ENCODE measurements at regions not wholly inside any gene's neighbourhood (a gene's known extent, or its start where the extent isn't known, plus 50 kb on each side); places are given as distances from the start of the nearest gene placed in this dataset.
A peak's percentile ranks its signal among the peaks of the same experiment; 100 is the strongest.

DNA sequence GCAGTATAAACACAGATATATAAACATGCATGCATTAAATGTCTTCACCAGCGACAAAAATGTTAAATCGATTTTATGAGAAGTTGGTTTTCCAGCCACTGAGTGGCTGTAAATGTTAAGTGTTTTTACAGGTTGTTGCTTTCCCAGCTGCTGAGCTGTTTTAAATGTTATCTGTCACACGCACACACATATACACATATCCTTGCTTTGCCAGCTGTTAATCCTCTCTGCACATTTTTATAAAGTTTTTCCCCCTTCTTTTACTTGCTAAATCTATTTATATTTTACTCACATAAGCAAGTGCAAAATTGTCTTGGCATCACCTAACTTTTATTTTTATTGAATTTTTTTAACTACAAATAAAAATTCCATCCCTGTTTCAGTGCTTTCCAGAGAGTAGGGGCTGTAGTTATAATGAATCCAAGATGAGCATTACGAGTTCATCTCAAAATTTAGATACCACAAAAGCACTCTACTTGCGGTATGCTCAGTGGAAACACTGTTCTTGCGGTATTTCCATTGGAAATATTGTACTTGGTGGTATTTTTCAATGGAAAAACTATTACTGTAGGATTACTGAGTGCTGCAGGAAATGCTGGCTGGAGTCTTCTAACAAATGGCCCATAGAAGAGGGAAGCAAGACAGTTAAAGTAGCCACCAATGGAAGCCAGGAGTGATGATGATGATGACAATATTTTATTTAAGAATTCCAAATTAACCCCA, 124.9 kb upstream of the KCNJ16 start:
- no peak for DNase-seq (ENCODE audit: low spot score)

DNA sequence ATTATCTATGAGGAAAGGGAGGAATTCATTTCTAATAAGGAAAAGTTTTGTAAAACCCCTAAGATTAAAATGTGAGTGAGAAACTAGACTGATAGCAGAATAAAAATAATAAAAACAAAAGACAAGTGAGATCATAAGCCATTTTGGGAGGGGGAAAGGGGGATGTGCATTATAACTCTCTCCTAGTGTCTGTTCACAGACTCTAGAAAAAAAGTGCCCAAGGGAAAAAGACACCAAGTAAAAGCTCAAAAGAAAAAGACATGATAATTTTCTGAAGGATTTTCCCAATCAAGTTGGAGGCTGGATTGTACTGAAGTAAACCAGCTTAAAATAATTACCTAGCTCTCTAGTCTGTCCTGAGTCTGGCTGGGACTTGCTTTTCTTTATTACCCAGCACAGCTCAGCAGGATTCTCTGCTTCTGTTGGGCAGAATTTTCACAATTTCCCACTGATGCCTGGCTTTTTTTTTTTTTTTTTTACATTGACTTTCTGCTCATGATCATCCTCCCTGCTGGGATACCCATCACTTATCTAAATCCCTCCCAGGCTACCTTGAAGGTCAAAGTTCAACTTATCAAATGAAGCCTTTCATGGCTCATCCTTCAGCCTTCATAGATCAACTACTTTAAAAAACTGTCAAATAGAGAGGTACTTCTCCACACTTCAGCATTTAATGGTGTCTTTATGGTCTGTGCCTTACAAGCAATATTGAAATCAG, 124.2 kb upstream of the KCNJ16 start:
- no peak for DNase-seq (ENCODE audit: low spot score)

DNA sequence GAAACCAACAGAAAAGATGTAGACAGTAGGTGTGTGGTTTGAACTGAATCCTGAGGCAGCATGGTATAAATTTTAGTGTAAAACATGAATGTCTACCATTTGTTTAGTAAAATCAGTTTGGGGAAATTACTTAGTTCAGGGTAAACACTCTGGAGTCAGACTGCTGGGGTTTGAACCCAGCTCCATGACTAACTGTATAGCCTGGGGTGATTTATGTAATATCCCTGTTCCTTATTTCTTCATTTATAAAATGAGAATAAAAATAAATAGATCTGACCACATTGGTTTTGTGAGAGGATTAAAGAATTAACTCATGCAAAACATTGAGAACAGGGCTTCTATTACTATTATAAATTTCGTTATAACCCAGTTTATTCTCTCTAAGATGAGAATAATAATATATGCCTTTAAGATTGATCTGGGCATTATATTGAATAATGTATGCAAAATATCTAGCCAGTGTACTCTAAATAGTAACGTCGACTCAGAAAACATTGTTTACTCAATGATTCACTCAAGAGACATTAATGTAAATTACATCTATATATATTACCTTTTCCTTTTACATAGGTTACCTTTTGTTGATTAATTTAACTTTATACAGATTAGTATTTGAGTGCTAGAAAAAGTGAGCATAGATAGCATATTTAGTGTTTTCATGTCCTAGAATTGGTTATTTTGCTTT, 120.6 kb upstream of the KCNJ16 start:
- DNase-seq (ENCODE audit: low spot score), result no peak

DNA sequence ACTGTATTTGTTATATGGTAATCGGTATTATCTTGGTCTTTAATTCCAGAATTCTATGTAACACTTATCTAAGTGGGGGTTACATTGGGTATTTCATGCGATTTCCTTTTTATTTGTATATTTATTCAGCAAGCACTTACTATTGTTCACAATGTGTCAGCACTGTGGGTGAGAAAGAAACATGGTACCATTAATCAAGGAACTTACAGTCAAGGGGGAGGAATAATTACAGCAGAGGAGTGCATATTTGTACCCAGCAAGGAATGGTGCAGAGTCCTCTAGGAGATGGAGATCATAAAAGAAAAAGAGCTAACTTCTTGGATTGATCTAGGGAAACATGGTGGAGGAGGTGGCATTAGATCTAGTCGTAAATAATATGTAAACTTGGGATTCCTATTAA, 117.0 kb upstream of the KCNJ16 start:
- no peak for DNase-seq (ENCODE audit: low spot score)

DNA sequence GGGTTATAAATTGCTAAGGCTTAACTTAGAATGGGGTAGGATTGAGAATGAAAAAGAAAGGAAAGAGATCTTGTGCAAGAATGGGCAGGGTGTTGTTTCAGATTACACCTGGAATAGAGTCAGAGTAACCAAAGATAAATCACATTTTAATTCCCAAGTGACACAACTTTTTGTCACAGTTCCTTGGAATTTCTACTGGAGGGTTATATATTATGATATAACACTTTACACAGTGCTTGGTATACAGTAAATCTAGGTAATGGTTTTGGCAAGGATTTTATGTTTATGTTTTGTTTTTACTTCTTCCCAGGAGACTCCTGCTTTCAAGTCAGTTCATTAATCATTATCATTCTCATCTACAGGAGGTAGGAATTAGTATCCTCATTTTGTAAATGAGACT, 115.7 kb upstream of the KCNJ16 start:
- DNase-seq (ENCODE audit: low spot score), result no peak

DNA sequence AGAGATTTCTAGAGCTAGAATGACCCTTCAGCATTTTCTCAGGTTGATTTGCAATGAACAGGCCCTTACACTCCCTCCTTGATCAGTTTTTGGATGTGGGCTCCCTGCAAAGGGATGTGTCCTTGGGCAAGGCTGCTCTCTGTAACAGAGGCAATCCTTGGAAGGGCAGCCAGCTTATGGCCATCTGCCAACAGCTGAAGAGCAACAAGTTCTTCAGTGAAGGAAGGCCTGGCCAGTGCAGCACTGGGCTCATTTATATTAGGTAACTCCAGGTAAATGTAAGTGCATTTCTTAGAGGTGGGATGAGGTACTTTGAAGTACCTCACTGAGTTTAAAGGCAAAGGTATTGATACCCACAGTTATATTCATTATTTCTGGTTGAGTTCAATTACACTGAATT, 114.3 kb upstream of the KCNJ16 start:
- DNase-seq (ENCODE audit: low spot score), result no peak

DNA sequence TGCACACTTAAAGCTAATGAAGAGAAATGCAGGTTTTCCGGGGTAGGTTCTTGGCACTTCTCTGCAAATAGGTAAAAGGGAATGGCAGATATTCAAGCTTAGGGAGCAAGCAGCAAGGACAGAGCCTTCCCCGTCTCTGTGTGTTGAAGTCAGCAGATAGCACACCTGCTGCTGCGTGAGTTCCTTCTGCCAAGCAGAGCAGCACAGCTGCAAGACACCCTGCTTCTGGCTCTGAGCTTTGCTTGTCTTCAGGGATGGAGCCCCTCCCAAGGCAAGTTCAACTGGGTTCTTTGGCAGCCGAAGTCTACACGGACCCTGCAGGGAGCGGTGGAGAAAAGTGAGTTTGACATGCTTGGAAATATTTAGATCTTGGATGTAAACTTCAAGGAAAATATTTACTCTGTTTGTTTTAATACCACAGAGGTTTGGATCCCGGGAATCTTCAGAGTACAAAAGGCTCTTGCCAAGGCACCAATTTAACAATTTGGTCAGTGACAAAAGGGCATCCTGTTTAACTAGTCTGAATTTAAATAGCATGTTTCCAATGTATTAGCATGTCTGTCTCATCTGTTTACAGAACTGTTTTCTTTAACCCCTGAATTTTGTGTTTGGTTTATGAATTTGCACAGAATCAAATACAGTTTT, 113.4 kb upstream of the KCNJ16 start:
- DNase-seq (ENCODE audit: low spot score), result peak; percentile 52

DNA sequence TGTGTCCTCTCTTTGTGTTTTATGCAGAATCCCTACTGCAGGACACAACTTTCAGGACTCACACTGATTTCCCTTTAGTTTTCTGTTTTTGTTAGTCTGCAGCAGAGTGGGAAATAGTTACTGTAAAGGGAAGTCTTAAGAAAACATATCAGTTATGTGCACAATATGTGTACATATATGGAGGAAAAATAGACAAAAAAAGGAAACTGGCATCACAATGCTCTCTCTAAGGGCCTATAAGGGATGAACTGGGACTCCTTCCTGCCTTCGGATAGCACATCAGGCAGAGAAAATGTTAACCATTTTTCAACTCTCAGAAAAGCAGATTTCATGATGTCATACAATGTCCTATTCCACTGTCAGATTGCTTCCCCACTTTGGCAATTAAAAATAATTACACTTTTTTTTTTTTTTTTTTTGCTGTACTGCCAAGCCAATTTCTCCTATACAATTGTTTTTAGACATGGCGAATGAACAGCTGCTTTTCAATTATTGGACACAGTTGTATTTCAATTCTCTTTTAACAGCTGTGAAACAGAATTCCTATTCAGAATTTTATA, 112.5 kb upstream of the KCNJ16 start:
- no peak for DNase-seq (ENCODE audit: low spot score)

DNA sequence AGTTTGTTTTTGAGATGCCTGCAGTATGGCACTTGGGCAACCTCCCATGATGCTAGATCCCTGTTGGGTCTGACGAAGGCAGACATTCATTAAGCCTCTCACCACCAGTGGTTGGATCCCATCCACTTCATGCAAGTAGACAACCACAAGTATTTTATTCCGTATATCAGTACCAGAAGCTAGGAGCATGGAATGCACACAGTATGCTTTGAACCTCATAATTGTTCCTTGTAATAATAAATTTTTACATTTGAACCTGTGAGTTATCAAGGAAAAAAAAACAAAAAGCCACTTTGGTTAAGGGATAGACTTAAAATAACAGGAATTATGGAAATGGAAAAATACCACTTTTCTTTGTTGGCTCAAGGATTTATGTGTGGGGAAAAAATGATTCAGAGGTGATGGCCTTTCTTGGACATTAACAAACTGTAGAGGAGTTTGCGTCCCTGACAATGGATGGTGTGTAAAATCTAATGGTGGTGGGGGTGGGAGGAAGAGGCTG, 107.1 kb upstream of the KCNJ16 start:
- no peak for DNase-seq (ENCODE audit: low spot score)

DNA sequence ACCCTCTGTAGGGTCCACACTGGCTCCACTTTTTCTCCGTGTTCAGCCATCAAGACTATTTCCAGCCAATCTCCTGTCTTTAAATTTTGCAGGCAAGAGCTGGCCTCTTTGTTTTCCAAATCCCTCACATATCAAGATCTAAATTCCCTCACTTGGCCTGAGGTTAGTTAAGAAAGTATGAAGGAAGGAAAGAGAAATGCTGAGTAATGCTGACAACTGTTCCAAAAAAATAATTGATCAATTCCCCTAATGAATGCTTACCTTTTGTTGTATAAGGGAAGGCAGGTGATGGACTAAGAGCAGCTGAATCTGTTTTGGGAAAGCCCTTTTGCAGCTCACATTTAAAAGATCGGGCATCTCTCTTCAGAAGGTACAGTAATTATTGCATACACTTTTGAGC, 105.1 kb upstream of the KCNJ16 start:
- no peak for DNase-seq (ENCODE audit: low spot score)

DNA sequence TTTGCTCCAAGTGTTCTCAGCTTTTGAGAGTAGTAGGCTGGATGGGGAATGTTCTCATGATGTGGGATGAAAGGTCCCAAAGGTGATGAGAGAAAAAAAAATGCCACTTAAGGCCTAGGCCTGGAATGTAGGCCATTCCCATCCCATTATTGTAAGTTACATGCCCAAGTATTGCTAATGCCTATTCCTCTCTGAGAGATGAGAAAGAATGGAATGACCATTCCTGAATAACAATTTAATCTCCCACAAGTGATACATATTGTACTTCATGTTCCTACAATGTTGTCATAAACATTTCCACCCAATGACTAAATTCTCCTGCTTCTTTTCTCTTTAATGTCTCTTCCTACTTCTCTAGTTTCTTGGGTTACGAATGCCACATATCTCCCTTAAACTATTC, 102.8 kb upstream of the KCNJ16 start:
- DNase-seq (ENCODE audit: low spot score), result no peak

DNA sequence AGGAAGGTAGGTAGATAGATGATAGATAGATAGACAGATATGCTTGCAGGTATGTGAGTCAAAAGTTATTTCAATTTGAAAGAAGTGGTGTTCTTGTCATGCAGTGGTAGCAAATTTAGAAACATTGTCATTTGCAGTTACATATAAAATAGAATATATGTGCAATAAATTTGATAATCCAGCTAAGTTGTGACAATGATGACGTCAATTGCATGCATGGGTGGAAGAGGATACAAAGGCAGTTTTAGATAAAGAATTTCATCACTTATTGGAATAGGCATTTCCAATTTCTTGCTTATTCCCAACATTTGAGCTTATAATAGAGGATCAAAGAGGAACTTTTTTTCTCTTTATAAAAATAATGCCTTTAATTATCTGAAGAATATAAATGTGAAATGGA, 99.2 kb upstream of the KCNJ16 start:
- no peak for DNase-seq (ENCODE audit: low spot score)

DNA sequence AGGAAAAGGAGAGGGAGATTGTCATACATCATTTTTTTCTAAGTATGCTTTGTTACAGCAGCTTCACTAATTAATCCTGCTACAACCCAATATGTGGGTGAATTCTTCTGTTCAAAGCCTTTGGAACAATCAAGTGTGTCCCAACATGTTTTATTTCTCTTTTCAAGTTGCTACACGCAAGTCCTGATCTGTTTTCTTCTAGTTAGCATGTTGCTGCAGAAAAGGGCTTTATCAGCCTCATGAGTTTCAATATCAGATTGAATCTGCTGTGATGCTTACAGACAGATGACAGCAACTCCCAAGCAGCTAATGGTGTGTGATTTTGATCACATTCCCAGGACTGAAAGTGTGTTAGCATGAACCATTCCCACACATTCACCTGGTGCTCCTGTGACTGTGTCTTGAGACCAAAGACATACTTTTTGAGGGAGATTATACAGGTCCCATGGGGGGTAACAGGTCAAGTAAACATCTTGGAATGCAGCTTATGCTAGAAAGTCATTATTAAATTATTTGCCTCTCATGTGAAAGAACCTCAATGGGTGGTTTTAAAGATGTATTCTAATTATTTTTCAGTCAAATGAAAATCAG, 96.9 kb upstream of the KCNJ16 start:
- DNase-seq (ENCODE audit: low spot score), result no peak

DNA sequence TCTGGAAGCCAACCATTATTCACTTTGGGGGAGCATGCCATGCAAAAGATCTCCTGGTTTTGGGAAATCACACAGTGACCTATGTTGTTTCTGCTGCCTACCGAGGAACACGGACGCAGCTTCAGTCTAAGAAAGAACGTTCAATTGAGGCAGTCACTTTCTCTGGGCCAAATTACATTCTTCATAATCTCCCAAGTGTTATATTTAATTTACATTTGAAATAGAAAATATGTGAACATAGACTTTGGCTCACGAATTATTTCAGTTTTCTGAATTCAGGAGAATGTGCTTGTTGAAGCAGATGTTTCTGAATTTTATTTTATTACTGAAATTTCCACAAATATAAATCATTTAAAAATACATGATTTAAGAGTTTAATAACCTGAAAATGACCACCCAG, 93.6 kb upstream of the KCNJ16 start:
- DNase-seq (ENCODE audit: low spot score), result no peak

DNA sequence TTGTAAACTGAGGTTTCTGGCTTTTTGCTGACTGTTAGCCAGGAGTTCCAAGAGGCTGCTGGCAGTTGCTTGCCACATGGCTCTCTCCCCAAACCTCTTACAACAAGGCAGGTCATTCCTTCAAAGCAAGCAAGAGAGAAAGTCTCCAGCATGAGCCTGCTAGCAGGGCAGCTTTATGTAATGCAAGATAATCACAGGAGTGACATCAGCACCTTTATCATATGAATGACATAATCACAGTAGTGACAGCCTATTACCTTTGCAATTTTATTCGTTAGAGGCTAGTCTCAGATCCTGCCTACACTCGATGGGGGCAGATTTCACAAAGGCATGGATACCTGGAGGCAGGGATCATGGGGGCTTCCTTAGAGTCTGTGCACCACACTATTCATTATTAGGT, 79.5 kb upstream of the KCNJ16 start:
- no peak for DNase-seq (ENCODE audit: low spot score)

DNA sequence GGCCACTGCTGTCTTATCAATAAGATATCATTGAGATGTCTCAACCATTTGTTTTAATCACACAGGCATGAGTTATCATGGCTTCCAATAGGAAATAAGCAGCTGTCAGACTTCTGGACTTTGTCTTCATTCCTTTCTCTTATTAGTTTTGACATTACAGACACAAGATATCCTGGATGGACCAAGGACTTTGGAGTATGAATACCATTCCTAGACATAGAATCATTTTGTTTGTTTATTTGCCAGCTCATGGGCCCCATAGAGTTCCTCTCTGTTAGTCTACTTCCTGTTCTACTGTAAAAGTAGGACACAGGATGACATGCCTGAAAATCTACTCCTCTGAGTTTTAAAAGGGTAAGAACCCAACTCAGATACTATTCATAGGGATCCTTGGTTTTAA, 77.7 kb upstream of the KCNJ16 start:
- no peak for DNase-seq (ENCODE audit: low spot score)

DNA sequence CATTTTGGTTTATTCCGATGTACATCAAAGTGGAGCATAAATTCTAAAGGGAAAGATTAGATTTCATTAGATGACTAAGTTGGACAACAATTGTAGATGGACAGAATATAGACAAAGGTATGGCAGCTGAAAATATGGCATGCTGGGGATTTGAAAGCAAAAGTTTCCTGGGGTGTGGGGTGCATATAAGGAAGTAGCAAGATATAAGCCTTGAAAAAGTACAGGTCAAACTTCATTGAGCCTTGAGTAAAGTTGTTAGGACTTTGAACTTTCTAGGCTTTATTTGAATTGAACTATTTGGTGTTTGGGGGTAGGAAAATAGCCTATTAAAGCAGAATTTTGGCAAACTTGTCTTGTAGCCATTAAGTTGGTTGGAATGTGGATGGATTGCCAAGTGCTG, 75.8 kb upstream of the KCNJ16 start:
- no peak for DNase-seq (ENCODE audit: low spot score)

DNA sequence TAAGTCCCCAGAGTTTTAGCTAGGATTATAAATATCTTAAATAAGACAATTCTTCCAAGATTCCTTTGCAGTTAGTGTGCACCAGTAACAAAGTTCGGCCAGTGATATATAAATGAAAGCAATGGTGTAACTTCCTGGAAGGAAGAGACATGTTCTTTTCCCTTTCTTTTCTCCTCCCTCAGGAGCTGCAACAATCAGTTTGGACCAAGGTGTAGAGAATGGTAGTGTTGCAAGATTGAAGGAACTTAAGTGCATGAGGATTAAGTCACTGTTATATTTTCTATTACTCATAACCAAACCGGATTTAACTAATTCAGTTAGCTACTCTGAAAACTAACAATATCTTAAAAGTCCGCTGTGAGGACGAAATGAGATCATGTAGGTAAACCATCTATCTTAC, 68.9 kb upstream of the KCNJ16 start:
- DNase-seq (ENCODE audit: low spot score), result no peak

DNA sequence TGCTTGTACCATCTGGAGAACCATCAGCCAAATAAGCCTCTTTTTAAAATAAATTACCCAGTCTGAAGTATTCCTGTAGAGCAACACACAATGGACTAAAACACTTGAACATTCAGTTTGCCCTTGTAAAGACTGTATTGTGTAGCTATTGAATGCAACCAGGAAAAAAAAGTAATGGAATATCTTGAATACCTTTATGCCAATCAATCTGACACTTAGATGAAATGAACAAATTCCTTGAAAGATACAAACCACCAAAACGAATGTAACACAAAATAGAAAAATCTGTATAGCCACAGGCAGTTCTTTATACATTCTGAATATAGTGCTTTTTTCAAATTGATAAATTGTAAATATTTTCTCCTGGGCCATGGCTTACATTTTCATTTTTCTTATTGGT, 63.3 kb upstream of the KCNJ16 start:
- no peak for DNase-seq (ENCODE audit: low spot score)

DNA sequence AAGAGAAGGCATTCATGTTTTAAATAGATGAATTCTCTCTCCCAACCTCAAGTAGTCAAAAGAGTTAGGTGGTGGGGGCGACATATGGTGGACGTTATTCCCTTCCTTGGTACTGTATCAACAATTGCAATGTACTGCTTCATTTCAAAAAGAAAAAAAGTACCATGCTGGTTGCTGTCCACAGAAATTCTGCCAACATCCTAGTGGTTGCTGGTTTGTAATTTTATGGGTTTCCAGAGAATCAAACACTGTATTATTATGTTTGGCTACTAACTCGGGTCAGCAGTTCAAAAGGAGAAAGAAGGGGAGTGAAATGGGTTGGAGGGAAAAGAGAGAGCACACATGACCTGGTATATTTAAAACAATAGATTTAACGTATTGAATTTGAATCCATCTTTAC, 61.1 kb upstream of the KCNJ16 start:
- DNase-seq (ENCODE audit: low spot score), result no peak

DNA sequence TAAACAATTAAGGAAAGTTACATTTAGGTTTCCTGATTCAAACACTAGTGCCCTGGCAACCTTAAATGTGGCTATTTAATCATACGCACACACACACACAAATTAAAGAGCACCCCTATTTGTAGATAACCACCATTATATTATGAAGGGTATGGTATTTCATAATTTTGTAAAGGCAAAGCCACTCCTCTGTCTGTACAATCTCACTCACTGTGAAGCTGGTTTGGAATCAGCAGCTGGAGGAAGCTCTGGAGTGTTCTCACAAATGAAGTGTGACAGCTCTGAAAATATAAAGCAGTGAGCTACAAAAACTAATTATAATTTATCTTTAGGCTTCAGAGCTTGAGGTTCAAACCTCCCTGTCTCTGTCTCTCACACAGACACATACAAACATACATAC, 57.9 kb upstream of the KCNJ16 start:
- no peak for DNase-seq (ENCODE audit: low spot score)

DNA sequence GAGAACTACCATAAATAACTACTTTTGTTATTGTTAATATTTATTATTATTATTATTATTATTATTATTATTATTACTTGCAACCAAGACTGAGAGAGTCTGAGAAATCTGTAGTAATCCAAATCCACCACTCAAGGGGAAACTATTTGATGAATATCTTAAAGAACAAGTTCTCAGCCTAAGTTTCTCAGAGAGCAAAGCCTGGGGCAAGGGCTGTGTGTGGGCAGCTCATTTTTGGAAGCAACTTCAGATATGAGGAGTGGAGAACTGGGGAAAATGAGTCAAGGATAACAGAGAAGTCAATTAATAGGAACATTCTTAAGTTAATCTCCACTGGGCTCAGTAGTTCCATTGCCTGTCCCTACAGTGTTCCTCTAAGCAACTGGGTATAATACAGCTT, 57.1 kb upstream of the KCNJ16 start:
- DNase-seq (ENCODE audit: low spot score), result no peak

Measured in ecto neural progenitor cell (in vitro differentiated cells).